ENCODE measurements at regions not wholly inside any gene's neighbourhood (a gene's known extent, or its start where the extent isn't known, plus 50 kb on each side); places are given as distances from the start of the nearest gene placed in this dataset.

- TF ChIP-seq CTCF (IDR thresholded peaks at IDR 0.05) (no peak), POLR2A (IDR thresholded peaks at IDR 0.05) (no peak)
Measured at GRCh38 chr21:16258844-16259611, 529.2 kb downstream of the USP25 start.

Measured in heart left ventricle (tissue), 13 donors.